ENCODE measurements at regions not wholly inside any gene's neighbourhood (a gene's known extent, or its start where the extent isn't known, plus 50 kb on each side); places are given as distances from the start of the nearest gene placed in this dataset.
A peak's percentile ranks its signal among the peaks of the same experiment; 100 is the strongest.

- intact Hi-C loops (cut with micrococcal nuclease; ENCODE audit: unreplicated experiment): no loop called here
- Mint-ChIP-seq H3K27me3 (ENCODE audit: unreplicated experiment) (peaks cover 21% of the 10 kb centered on the region), H3K36me3 (ENCODE audit: insufficient read depth, unreplicated experiment) (no peaks in the 10 kb centered on the region), H3K4me1 (ENCODE audit: low read depth, unreplicated experiment) (peaks cover 21% of the 10 kb centered on the region), H3K9me3 (ENCODE audit: low read depth, unreplicated experiment) (peaks cover 3% of the 10 kb centered on the region), H3K4me3 (ENCODE audit: low read depth, unreplicated experiment) (no peak overlapping the region), H3K27ac (ENCODE audit: unreplicated experiment) (no peak overlapping the region)
- no peak for TF ChIP-seq CTCF (IDR thresholded peaks at IDR 0.05; ENCODE audit: unreplicated experiment)
- no TSS peak for BruUV-seq (replicated peaks)
- DNase-seq: no peak
- CTCF ChIA-PET: interaction anchor here (0.7 kb wide), 1 partner anchor 533 kb away, joined by 3 read pairs; no protein-coding TSS in a partner anchor
These were observed 55.1 kb upstream of the CNOT6 start for GRCh38 chr5:180438785-180439780.

- BruUV-seq (replicated peaks): no TSS peak
- TF ChIP-seq CTCF (IDR thresholded peaks at IDR 0.05; ENCODE audit: unreplicated experiment): no peak
- no peak for DNase-seq
- intact Hi-C loops (cut with micrococcal nuclease; ENCODE audit: unreplicated experiment): no loop called here
- Mint-ChIP-seq H3K4me1 (ENCODE audit: low read depth, unreplicated experiment) (peaks cover 21% of the 10 kb centered on the region), H3K36me3 (ENCODE audit: insufficient read depth, unreplicated experiment) (no peaks in the 10 kb centered on the region), H3K27me3 (ENCODE audit: unreplicated experiment) (peaks cover 21% of the 10 kb centered on the region), H3K9me3 (ENCODE audit: low read depth, unreplicated experiment) (peaks cover 4% of the 10 kb centered on the region), H3K4me3 (ENCODE audit: low read depth, unreplicated experiment) (no peak overlapping the region), H3K27ac (ENCODE audit: unreplicated experiment) (peak overlapping the region; percentile 56)
- CTCF ChIA-PET: no interaction called here
These were observed 54.0 kb upstream of the CNOT6 start for GRCh38 chr5:180439911-180440769.

GRCh38 chr5:180441564-180442051 lies 52.6 kb upstream of the CNOT6 start:
- no peak for TF ChIP-seq CTCF (IDR thresholded peaks at IDR 0.05; ENCODE audit: unreplicated experiment)
- intact Hi-C loops (cut with micrococcal nuclease; ENCODE audit: unreplicated experiment): no loop called here
- H3K9me3 Mint-ChIP-seq (ENCODE audit: low read depth, unreplicated experiment): peaks cover 4% of the 10 kb centered on the region
- BruUV-seq (replicated peaks): no TSS peak
- DNase-seq: peak; percentile 50
- H3K4me1 Mint-ChIP-seq (ENCODE audit: low read depth, unreplicated experiment): peaks cover 21% of the 10 kb centered on the region
- CTCF ChIA-PET: interaction anchor here (0.7 kb wide), 2 partner anchors 26 to 211 kb away, joined by 3 to 4 read pairs; no protein-coding TSS in a partner anchor
- peaks cover 21% of the 10 kb centered on the region for H3K27me3 Mint-ChIP-seq (ENCODE audit: unreplicated experiment)
- peak overlapping the region; percentile 71 for H3K27ac Mint-ChIP-seq (ENCODE audit: unreplicated experiment)
- H3K4me3 Mint-ChIP-seq (ENCODE audit: low read depth, unreplicated experiment): peak overlapping the region; percentile 56
- no peaks in the 10 kb centered on the region for H3K36me3 Mint-ChIP-seq (ENCODE audit: insufficient read depth, unreplicated experiment)
